Ecto neural progenitor cell (in vitro differentiated cells): ENCODE measurements at regions not wholly inside any gene's neighbourhood (a gene's known extent, or its start where the extent isn't known, plus 50 kb on each side); places are given as distances from the start of the nearest gene placed in this dataset.

ENCODE experiments used
- DNase-seq: peaks from one replicate; pipeline ENCODE4 v3.0.0-alpha.2; 2018; ENCODE audit warnings: low spot score

GRCh38 chr17:71269201-71269600 is 851.6 kb upstream of the SOX9 start:
- no peak for DNase-seq

- DNase-seq = no peak
Measured at GRCh38 chr17:71273441-71273840, 847.4 kb upstream of the SOX9 start.

- no peak for DNase-seq
Measured at GRCh38 chr17:71276079-71276478, 844.7 kb upstream of the SOX9 start.

GRCh38 chr17:71283486-71283885 is 837.3 kb upstream of the SOX9 start:
- no peak for DNase-seq

GRCh38 chr17:71284032-71284755 is 836.6 kb upstream of the SOX9 start:
- DNase-seq = no peak

- DNase-seq = no peak
Measured at GRCh38 chr17:71286625-71287024, 834.2 kb upstream of the SOX9 start.

- DNase-seq = no peak
Measured at GRCh38 chr17:71287071-71287823, 833.6 kb upstream of the SOX9 start.

GRCh38 chr17:71292006-71292405 is 828.8 kb upstream of the SOX9 start:
- DNase-seq = no peak

- no peak for DNase-seq
Measured at GRCh38 chr17:71296005-71296404, 824.8 kb upstream of the SOX9 start.

- no peak for DNase-seq
Measured at GRCh38 chr17:71301063-71301462, 819.8 kb upstream of the SOX9 start.

- DNase-seq = no peak
Measured at GRCh38 chr17:71302721-71303549, 817.9 kb upstream of the SOX9 start.

- DNase-seq = no peak
Measured at GRCh38 chr17:71304498-71305158, 816.2 kb upstream of the SOX9 start.

- DNase-seq = no peak
Measured at GRCh38 chr17:71313866-71314265, 807.0 kb upstream of the SOX9 start.

GRCh38 chr17:71315568-71315967 is 805.3 kb upstream of the SOX9 start:
- no peak for DNase-seq

GRCh38 chr17:71316176-71316897 is 804.5 kb upstream of the SOX9 start:
- no peak for DNase-seq

- no peak for DNase-seq
Measured at GRCh38 chr17:71320009-71320796, 800.6 kb upstream of the SOX9 start.

GRCh38 chr17:71325117-71325516 is 795.7 kb upstream of the SOX9 start:
- DNase-seq = no peak

GRCh38 chr17:71325886-71326285 is 794.9 kb upstream of the SOX9 start:
- no peak for DNase-seq

GRCh38 chr17:71327376-71328059 is 793.3 kb upstream of the SOX9 start:
- no peak for DNase-seq
